ENCODE measurements at regions not wholly inside any gene's neighbourhood (a gene's known extent, or its start where the extent isn't known, plus 50 kb on each side); places are given as distances from the start of the nearest gene placed in this dataset.

- H3K27me3 ChIP-seq (ENCODE audit: insufficient read depth, low read length): peaks cover 17% of the 10 kb centered on the region
- no peak overlapping the region for H2AFZ ChIP-seq (ENCODE audit: low read length, unreplicated experiment)
- no peak overlapping the region for H3K4me3 ChIP-seq (ENCODE audit: low read depth, low read length)
These were observed 301.2 kb downstream of the ADGRG6 start for GRCh38 chr6:142602972-142603371.

GRCh38 chr6:142605922-142606485, 304.2 kb downstream of the ADGRG6 start:
- no peak overlapping the region for H3K27ac ChIP-seq (ENCODE audit: low read depth, low read length)
- no peaks in the 10 kb centered on the region for H3K4me1 ChIP-seq (ENCODE audit: control insufficient read depth, insufficient read depth, low read length, unreplicated experiment)
- H3K27me3 ChIP-seq (ENCODE audit: insufficient read depth, low read length): peaks cover 10% of the 10 kb centered on the region
- no peak overlapping the region for H3K4me3 ChIP-seq (ENCODE audit: low read depth, low read length)
- H3K36me3 ChIP-seq (ENCODE audit: insufficient read depth, low read length): no peaks in the 10 kb centered on the region
- H2AFZ ChIP-seq (ENCODE audit: low read length, unreplicated experiment): no peak overlapping the region
- no peaks in the 10 kb centered on the region for H3K79me2 ChIP-seq (ENCODE audit: control insufficient read depth, insufficient read depth, low read length, unreplicated experiment)

More at GRCh38 chr6:142602972-142603371, 301.2 kb downstream of the ADGRG6 start:
- H3K79me2 ChIP-seq (ENCODE audit: control insufficient read depth, insufficient read depth, low read length, unreplicated experiment): no peaks in the 10 kb centered on the region
- no peak overlapping the region for H3K27ac ChIP-seq (ENCODE audit: low read depth, low read length)
- H3K36me3 ChIP-seq (ENCODE audit: insufficient read depth, low read length): no peaks in the 10 kb centered on the region
- H3K4me1 ChIP-seq (ENCODE audit: control insufficient read depth, insufficient read depth, low read length, unreplicated experiment): no peaks in the 10 kb centered on the region

GRCh38 chr6:142612956-142613355, 311.1 kb downstream of the ADGRG6 start:
- H3K36me3 ChIP-seq (ENCODE audit: insufficient read depth, low read length): no peaks in the 10 kb centered on the region
- H3K4me1 ChIP-seq (ENCODE audit: control insufficient read depth, insufficient read depth, low read length, unreplicated experiment): no peaks in the 10 kb centered on the region
- no peak overlapping the region for H3K27ac ChIP-seq (ENCODE audit: low read depth, low read length)
- peaks cover 31% of the 10 kb centered on the region; the same call in 1 of the 2 replicates for H3K27me3 ChIP-seq (ENCODE audit: insufficient read depth, low read length)
- H3K79me2 ChIP-seq (ENCODE audit: control insufficient read depth, insufficient read depth, low read length, unreplicated experiment): no peaks in the 10 kb centered on the region
- H2AFZ ChIP-seq (ENCODE audit: low read length, unreplicated experiment): no peak overlapping the region
- no peak overlapping the region for H3K4me3 ChIP-seq (ENCODE audit: low read depth, low read length)

GRCh38 chr6:142613981-142614380, 312.2 kb downstream of the ADGRG6 start:
- Histone ChIP-seq H3K4me3 (ENCODE audit: low read depth, low read length) (no peak overlapping the region), H3K4me1 (ENCODE audit: control insufficient read depth, insufficient read depth, low read length, unreplicated experiment) (no peaks in the 10 kb centered on the region), H3K27me3 (ENCODE audit: insufficient read depth, low read length) (peaks cover 32% of the 10 kb centered on the region; the same call in 1 of the 2 replicates), H2AFZ (ENCODE audit: low read length, unreplicated experiment) (no peak overlapping the region), H3K27ac (ENCODE audit: low read depth, low read length) (no peak overlapping the region), H3K36me3 (ENCODE audit: insufficient read depth, low read length) (no peaks in the 10 kb centered on the region), H3K79me2 (ENCODE audit: control insufficient read depth, insufficient read depth, low read length, unreplicated experiment) (no peaks in the 10 kb centered on the region)

- H3K4me1 ChIP-seq (ENCODE audit: control insufficient read depth, insufficient read depth, low read length, unreplicated experiment): no peaks in the 10 kb centered on the region
- no peak overlapping the region for H3K27ac ChIP-seq (ENCODE audit: low read depth, low read length)
- no peak overlapping the region for H3K4me3 ChIP-seq (ENCODE audit: low read depth, low read length)
- H3K27me3 ChIP-seq (ENCODE audit: insufficient read depth, low read length): peaks cover 30% of the 10 kb centered on the region; the same call in 1 of the 2 replicates
- H3K79me2 ChIP-seq (ENCODE audit: control insufficient read depth, insufficient read depth, low read length, unreplicated experiment): no peaks in the 10 kb centered on the region
- H2AFZ ChIP-seq (ENCODE audit: low read length, unreplicated experiment): no peak overlapping the region
- H3K36me3 ChIP-seq (ENCODE audit: insufficient read depth, low read length): no peaks in the 10 kb centered on the region
These were observed 315.4 kb downstream of the ADGRG6 start for GRCh38 chr6:142617158-142617557.

GRCh38 chr6:142621822-142622221, 320.0 kb downstream of the ADGRG6 start:
- no peaks in the 10 kb centered on the region for H3K79me2 ChIP-seq (ENCODE audit: control insufficient read depth, insufficient read depth, low read length, unreplicated experiment)
- no peak overlapping the region for H2AFZ ChIP-seq (ENCODE audit: low read length, unreplicated experiment)
- H3K27me3 ChIP-seq (ENCODE audit: insufficient read depth, low read length): peaks cover 9% of the 10 kb centered on the region; the same call in 1 of the 2 replicates
- H3K4me3 ChIP-seq (ENCODE audit: low read depth, low read length): no peak overlapping the region
- no peaks in the 10 kb centered on the region for H3K36me3 ChIP-seq (ENCODE audit: insufficient read depth, low read length)
- no peaks in the 10 kb centered on the region for H3K4me1 ChIP-seq (ENCODE audit: control insufficient read depth, insufficient read depth, low read length, unreplicated experiment)
- no peak overlapping the region for H3K27ac ChIP-seq (ENCODE audit: low read depth, low read length)

GRCh38 chr6:142624978-142625715, 319.8 kb downstream of the HIVEP2 start:
- H2AFZ ChIP-seq (ENCODE audit: low read length, unreplicated experiment): no peak overlapping the region
- H3K36me3 ChIP-seq (ENCODE audit: insufficient read depth, low read length): no peaks in the 10 kb centered on the region
- no peak overlapping the region for H3K4me3 ChIP-seq (ENCODE audit: low read depth, low read length)
- no peak overlapping the region for H3K27ac ChIP-seq (ENCODE audit: low read depth, low read length)
- H3K4me1 ChIP-seq (ENCODE audit: control insufficient read depth, insufficient read depth, low read length, unreplicated experiment): peaks cover 3% of the 10 kb centered on the region
- H3K79me2 ChIP-seq (ENCODE audit: control insufficient read depth, insufficient read depth, low read length, unreplicated experiment): no peaks in the 10 kb centered on the region
- no peaks in the 10 kb centered on the region for H3K27me3 ChIP-seq (ENCODE audit: insufficient read depth, low read length)

- H3K27ac ChIP-seq (ENCODE audit: low read depth, low read length): no peak overlapping the region
- peak overlapping the region; percentile 69 for H3K4me3 ChIP-seq (ENCODE audit: low read depth, low read length)
- H3K27me3 ChIP-seq (ENCODE audit: insufficient read depth, low read length): no peaks in the 10 kb centered on the region
- H3K4me1 ChIP-seq (ENCODE audit: control insufficient read depth, insufficient read depth, low read length, unreplicated experiment): peaks cover 3% of the 10 kb centered on the region
- no peaks in the 10 kb centered on the region for H3K79me2 ChIP-seq (ENCODE audit: control insufficient read depth, insufficient read depth, low read length, unreplicated experiment)
- H3K36me3 ChIP-seq (ENCODE audit: insufficient read depth, low read length): no peaks in the 10 kb centered on the region
- peak overlapping the region; percentile 48 for H2AFZ ChIP-seq (ENCODE audit: low read length, unreplicated experiment)
These were observed 317.5 kb downstream of the HIVEP2 start for GRCh38 chr6:142627474-142627873.

GRCh38 chr6:142631517-142632385, 313.2 kb downstream of the HIVEP2 start:
- H3K36me3 ChIP-seq (ENCODE audit: insufficient read depth, low read length): no peaks in the 10 kb centered on the region

GRCh38 chr6:142633317-142633716, 311.7 kb downstream of the HIVEP2 start:
- Histone ChIP-seq H3K27me3 (ENCODE audit: insufficient read depth, low read length) (no peaks in the 10 kb centered on the region), H3K27ac (ENCODE audit: low read depth, low read length) (no peak overlapping the region), H3K36me3 (ENCODE audit: insufficient read depth, low read length) (no peaks in the 10 kb centered on the region)

More at GRCh38 chr6:142631517-142632385, 313.2 kb downstream of the HIVEP2 start:
- Histone ChIP-seq H3K27me3 (ENCODE audit: insufficient read depth, low read length) (no peaks in the 10 kb centered on the region), H3K79me2 (ENCODE audit: control insufficient read depth, insufficient read depth, low read length, unreplicated experiment) (no peaks in the 10 kb centered on the region), H3K4me3 (ENCODE audit: low read depth, low read length) (no peak overlapping the region), H2AFZ (ENCODE audit: low read length, unreplicated experiment) (no peak overlapping the region), H3K4me1 (ENCODE audit: control insufficient read depth, insufficient read depth, low read length, unreplicated experiment) (peaks cover 3% of the 10 kb centered on the region), H3K27ac (ENCODE audit: low read depth, low read length) (no peak overlapping the region)

More at GRCh38 chr6:142633317-142633716, 311.7 kb downstream of the HIVEP2 start:
- H3K4me3 ChIP-seq (ENCODE audit: low read depth, low read length): no peak overlapping the region
- H3K4me1 ChIP-seq (ENCODE audit: control insufficient read depth, insufficient read depth, low read length, unreplicated experiment): no peaks in the 10 kb centered on the region
- no peaks in the 10 kb centered on the region for H3K79me2 ChIP-seq (ENCODE audit: control insufficient read depth, insufficient read depth, low read length, unreplicated experiment)
- H2AFZ ChIP-seq (ENCODE audit: low read length, unreplicated experiment): no peak overlapping the region
